AG09319 (cell line): ENCODE measurements at regions not wholly inside any gene's neighbourhood (a gene's known extent, or its start where the extent isn't known, plus 50 kb on each side); places are given as distances from the start of the nearest gene placed in this dataset.

ENCODE experiments used
- DNase-seq: peaks from one replicate; pipeline ENCODE4 v3.0.0-alpha.2; 2010; ENCODE audit warnings: low read depth; ENCODE audit errors: extremely low read depth
- TF ChIP-seq, protein P1 (sequence below): IDR thresholded peaks from 2 replicates; pipeline ENCODE4 v1.5.1; 2011; ENCODE audit warnings: low read depth, mild to moderate bottlenecking, inconsistent platforms, low read length, moderate library complexity

DNA sequence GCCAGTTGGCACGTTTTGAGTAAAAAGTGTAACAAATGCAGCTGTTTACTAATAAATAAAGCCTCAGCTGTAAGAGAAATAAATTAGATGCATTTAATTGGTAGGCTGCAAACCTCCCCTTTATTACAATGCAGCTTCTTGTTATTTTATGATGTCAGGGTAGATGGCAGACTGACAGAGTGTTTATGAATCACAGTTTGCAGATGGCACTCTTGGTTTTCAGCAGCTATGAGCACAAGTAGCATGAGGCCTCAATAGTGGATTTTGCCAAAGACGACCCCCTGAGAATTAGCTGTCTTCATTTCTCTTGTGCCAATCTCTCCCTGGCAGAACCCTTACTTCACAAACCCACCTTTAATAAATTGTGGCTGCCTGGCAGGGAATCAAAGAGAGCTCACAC is 161.2 kb upstream of the C1orf87 start:
- no peak for DNase-seq

DNA sequence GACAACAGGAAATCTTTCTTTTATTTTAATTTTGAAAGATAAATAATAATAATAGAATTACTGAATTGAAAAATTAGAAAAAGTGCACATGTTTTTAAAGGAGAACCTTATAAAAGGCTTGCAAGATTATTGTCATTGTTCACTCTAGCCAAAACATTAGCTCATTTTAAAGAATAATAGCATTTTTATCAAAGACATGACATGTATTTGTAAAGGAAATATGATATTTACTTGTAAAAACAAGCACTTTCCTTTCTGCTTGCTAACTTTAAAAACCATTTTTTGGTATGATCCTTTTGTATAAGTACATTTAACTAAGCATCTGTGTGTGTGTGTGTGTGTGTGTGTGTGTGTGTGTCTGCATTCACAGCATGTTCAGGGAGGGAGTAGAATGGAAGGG is 156.3 kb upstream of the C1orf87 start:
- no peak for DNase-seq
- TF ChIP-seq, protein P1, sequence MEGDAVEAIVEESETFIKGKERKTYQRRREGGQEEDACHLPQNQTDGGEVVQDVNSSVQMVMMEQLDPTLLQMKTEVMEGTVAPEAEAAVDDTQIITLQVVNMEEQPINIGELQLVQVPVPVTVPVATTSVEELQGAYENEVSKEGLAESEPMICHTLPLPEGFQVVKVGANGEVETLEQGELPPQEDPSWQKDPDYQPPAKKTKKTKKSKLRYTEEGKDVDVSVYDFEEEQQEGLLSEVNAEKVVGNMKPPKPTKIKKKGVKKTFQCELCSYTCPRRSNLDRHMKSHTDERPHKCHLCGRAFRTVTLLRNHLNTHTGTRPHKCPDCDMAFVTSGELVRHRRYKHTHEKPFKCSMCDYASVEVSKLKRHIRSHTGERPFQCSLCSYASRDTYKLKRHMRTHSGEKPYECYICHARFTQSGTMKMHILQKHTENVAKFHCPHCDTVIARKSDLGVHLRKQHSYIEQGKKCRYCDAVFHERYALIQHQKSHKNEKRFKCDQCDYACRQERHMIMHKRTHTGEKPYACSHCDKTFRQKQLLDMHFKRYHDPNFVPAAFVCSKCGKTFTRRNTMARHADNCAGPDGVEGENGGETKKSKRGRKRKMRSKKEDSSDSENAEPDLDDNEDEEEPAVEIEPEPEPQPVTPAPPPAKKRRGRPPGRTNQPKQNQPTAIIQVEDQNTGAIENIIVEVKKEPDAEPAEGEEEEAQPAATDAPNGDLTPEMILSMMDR: no peak

More for the DNA sequence above, 161.2 kb upstream of the C1orf87 start:
- TF ChIP-seq, protein P1: no peak

DNA sequence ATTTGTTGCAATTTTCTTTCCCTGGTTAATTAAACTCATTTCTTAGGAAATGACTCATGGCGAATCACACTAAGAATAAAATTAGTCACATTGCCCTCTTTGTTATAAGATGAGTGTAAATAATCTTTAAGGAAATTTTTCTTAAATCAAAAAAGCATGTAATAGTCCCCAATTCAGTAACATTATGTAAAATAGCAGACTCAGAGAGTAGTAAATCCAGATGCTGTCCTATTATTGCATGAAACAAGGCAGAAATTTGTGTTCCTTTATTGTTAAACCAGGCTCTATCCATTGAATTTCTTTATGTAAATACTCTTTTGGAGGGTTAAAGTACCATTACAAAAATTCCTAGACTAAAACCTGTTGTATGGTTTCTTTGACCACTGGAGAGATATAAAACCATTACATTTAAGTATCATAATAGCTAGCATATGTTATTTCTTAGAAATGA is 154.5 kb upstream of the C1orf87 start:
- TF ChIP-seq, protein P1: no peak
- no peak for DNase-seq

DNA sequence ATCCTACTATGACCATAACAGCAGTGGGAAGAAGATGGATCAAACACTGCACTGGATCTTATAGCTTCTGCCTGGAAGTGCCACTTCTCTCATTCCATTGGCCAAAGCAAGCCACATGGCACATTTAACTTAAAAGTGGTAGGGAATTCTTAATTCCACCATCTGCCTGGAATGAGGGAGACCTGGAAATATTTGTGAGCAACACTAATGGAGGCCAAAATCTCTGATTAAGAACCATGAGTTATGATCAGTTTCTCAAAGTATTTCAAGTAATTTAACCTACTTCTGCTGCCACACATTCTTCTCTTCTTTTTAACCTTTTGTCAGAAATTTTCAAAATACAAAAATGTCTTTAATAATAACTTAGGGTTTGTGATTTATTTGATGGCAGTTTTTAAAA is 154.0 kb upstream of the C1orf87 start:
- TF ChIP-seq, protein P1: no peak

DNA sequence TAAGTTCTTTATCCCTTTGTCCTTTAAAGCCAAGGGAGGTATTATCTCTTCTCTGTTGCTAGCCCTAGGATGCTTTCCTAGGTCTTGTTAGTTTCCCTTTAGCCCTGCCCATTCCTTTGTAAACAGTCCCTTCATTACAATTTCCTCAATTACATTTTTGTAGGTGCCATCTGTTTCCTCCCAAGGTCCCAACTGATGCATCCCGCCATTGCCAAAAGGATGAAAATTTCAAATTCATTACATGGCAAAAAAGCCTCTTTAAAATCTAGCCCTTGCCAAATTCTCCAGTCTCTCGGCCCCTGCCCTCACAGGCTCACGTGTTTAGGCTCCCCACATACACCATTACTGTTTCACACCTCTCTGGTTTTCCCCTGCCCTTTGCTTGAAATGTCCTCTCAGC is 151.9 kb upstream of the C1orf87 start:
- no peak for DNase-seq
- TF ChIP-seq, protein P1: no peak

More for the DNA sequence above, 154.0 kb upstream of the C1orf87 start:
- DNase-seq: no peak

DNA sequence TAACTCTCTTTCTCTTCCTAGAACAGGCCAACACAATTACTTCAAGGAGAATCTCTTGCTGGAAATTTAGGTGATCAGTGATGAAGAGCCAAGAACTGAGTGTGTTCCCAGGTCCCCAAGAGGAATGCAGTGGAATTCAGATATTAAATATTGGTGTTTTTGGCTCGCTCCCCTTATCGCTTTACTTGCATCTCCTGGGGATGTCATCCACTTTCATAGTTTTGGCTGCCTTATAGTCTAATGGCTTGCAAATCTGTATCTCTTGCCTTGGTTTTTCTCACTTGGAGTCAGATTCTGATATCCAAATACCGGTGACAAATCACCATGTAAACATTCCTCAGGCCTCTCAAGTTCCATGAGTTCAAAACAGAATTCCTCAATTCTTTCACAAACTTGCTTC is 151.0 kb upstream of the C1orf87 start:
- DNase-seq: no peak
- TF ChIP-seq, protein P1: no peak

DNA sequence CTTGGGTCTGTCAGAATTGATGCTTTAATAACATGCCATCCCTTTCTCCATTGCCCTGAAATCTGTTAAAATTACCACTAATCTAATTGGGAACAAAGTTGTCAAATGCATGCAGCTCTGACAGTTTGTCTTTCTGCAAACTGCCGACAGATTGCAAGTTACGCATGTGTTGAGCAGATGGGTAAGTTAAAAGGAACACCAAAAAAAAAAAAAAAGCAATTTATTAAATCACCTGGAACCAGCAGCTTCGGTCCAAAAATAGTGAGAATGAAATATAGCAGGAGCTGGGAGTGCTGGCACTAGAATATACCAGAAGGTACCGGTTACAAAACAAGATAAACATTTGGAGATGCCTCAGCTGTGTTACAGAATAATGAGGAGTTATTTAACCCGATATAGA is 149.6 kb upstream of the C1orf87 start:
- TF ChIP-seq, protein P1: no peak
- no peak for DNase-seq
